CD14-positive monocyte (primary cell): ENCODE measurements at regions not wholly inside any gene's neighbourhood (a gene's known extent, or its start where the extent isn't known, plus 50 kb on each side); places are given as distances from the start of the nearest gene placed in this dataset.

Source experiments
- DNase-seq, 3 donors: peaks; one replicate each; pipeline ENCODE4 v3.0.0-alpha.2; 2011 to 2022
- H2AFZ ChIP-seq: 2 replicates; pipeline ENCODE4 v1.6.0; 2012; ENCODE audit warnings: mild to moderate bottlenecking, low read depth, low read length, inconsistent platforms; ENCODE audit not compliant: insufficient read depth, poor library complexity, severe bottlenecking
- H3K27ac ChIP-seq, 2 donors: 1 replicate in 1 of 2; 2 replicates in 1 of 2; pipeline ENCODE4 v1.5.1; 2012 to 2013; ENCODE audit warnings: low read length in 2 of 2, control low read depth in 1 of 2, inconsistent platforms in 1 of 2, low read depth in 1 of 2, mild to moderate bottlenecking in 1 of 2
- H3K27me3 ChIP-seq, 2 donors: one replicate each; pipeline versions ENCODE4 v1.6.0 to v1.6.1; 2011 to 2013; ENCODE audit warnings: low read length in 2 of 2; ENCODE audit not compliant: control insufficient read depth in 2 of 2, insufficient read depth in 2 of 2
- H3K36me3 ChIP-seq, 2 donors: replicated peaks in 1 of 2; 1 replicate in 1 of 2; 2 replicates in 1 of 2; pipeline versions ENCODE4 v1.5.1 to v1.6.1; 2012 to 2013; ENCODE audit warnings: low read length in 2 of 2, control low read depth in 1 of 2, inconsistent platforms in 1 of 2, mild to moderate bottlenecking in 1 of 2; ENCODE audit not compliant: insufficient read depth in 2 of 2, control insufficient read depth in 1 of 2
- H3K4me1 ChIP-seq, 2 donors: 1 replicate in 1 of 2; 2 replicates in 1 of 2; pipeline versions ENCODE4 v1.5.1 to v1.6.1; 2012 to 2013; ENCODE audit warnings: low read length in 2 of 2, control low read depth in 1 of 2, inconsistent platforms in 1 of 2, mild to moderate bottlenecking in 1 of 2, moderate library complexity in 1 of 2; ENCODE audit not compliant: insufficient read depth in 2 of 2, control insufficient read depth in 1 of 2
- H3K4me2 ChIP-seq: replicated peaks from 2 replicates; pipeline ENCODE3; 2012; ENCODE audit warnings: low read length, moderate library complexity, mild to moderate bottlenecking; ENCODE audit not compliant: poor library complexity, severe bottlenecking; ENCODE audit errors: extremely low read depth
- H3K4me3 ChIP-seq, 3 experiments: fragments of 200-600 bp in 1 of 3; sonication (generic) in 1 of 3; replicated peaks in 1 of 3; 1 replicate in 2 of 3; 2 replicates in 1 of 3; pipeline ENCODE4 v1.5.1; 2011 to 2013; ENCODE audit warnings: low read length in 3 of 3, mild to moderate bottlenecking in 3 of 3, control low read depth in 2 of 3, low read depth in 2 of 3, inconsistent platforms in 1 of 3, moderate library complexity in 1 of 3
- H3K79me2 ChIP-seq: 2 replicates; pipeline ENCODE4 v1.6.0; 2012; ENCODE audit warnings: mild to moderate bottlenecking, control low read depth, inconsistent platforms, low read length, moderate library complexity; ENCODE audit not compliant: insufficient read depth
- H3K9ac ChIP-seq: 2 replicates; pipeline ENCODE4 v1.6.0; 2017; ENCODE audit warnings: low read length, mild to moderate bottlenecking; ENCODE audit not compliant: insufficient read depth, poor library complexity, severe bottlenecking
- H3K9me3 ChIP-seq, 2 donors: replicated peaks in 1 of 2; 1 replicate in 1 of 2; 2 replicates in 1 of 2; pipeline versions ENCODE4 v1.5.1 to v1.6.1; 2012 to 2013; ENCODE audit warnings: low read length in 2 of 2, control low read depth in 1 of 2; ENCODE audit not compliant: control insufficient read depth in 1 of 2, insufficient read depth in 1 of 2
- H4K20me1 ChIP-seq: 2 replicates; pipeline ENCODE4 v1.6.0; 2012; ENCODE audit warnings: mild to moderate bottlenecking, low read length, control low read depth, moderate library complexity; ENCODE audit not compliant: insufficient read depth
- H3K27ac Mint-ChIP-seq, 7 donors: one replicate each; pipeline ENCODE4 v1.8.0; 2020; ENCODE audit warnings: mild to moderate bottlenecking in 7 of 7, mixed read lengths in 7 of 7, moderate library complexity in 6 of 7, inconsistent platforms in 2 of 7
- H3K27me3 Mint-ChIP-seq, 3 donors: one replicate each; pipeline ENCODE4 v1.8.0; 2021 to 2022; ENCODE audit warnings: low read depth in 3 of 3, mild to moderate bottlenecking in 3 of 3, mixed read lengths in 3 of 3, moderate library complexity in 3 of 3, inconsistent platforms in 1 of 3
- H3K36me3 Mint-ChIP-seq, 2 donors: one replicate each; pipeline ENCODE4 v1.8.0; 2020; ENCODE audit warnings: mixed read lengths in 2 of 2, inconsistent platforms in 1 of 2, mild to moderate bottlenecking in 1 of 2
- H3K4me1 Mint-ChIP-seq: one replicate; pipeline ENCODE4 v1.8.0; 2020; ENCODE audit warnings: mild to moderate bottlenecking, mixed read lengths
- H3K4me3 Mint-ChIP-seq, 2 donors: one replicate each; pipeline ENCODE4 v1.8.0; 2020; ENCODE audit warnings: mild to moderate bottlenecking in 2 of 2, mixed read lengths in 2 of 2, moderate library complexity in 1 of 2
- H3K9me3 Mint-ChIP-seq, 7 donors: one replicate each; pipeline ENCODE4 v1.8.0; 2020 to 2022; ENCODE audit warnings: mixed read lengths in 7 of 7, mild to moderate bottlenecking in 6 of 7, moderate library complexity in 6 of 7, inconsistent platforms in 2 of 7
- WGBS: methylation state at CpG from one replicate; pipeline ENCODE4 v1.1.5; 2013; ENCODE audit warnings: missing lambda C conversion rate; ENCODE audit not compliant: insufficient coverage; 5-methylcytosine and 5-hydroxymethylcytosine counted together
- intact Hi-C, 2 donors: fragments of 100-400 bp; cut with micrococcal nuclease; formaldehyde crosslinking; loops; one replicate each; pipeline versions ENCODE4 v1.15.0 to v1.15.1; 2023
- TF ChIP-seq, protein P1 (sequence below): fragments of 200-600 bp; IDR thresholded peaks from one replicate; pipeline ENCODE4 v1.8.0; 2022; ENCODE audit warnings: antibody characterized with exemption, mild to moderate bottlenecking

GRCh38 chr16:51797669-51798259 is 646.7 kb upstream of the SALL1 start:
- no peak overlapping the region for H3K4me3 Mint-ChIP-seq
- peaks cover 0 to 7% (median 2%) of the 10 kb centered on the region in 7 donors for H3K9me3 Mint-ChIP-seq
- Histone ChIP-seq H3K4me1 (no peaks in the 10 kb centered on the region), H2AFZ (no peak overlapping the region), H3K79me2 (no peaks in the 10 kb centered on the region), H3K36me3 (no peaks in the 10 kb centered on the region), H3K9ac (no peak overlapping the region), H3K27me3 (no peaks in the 10 kb centered on the region), H4K20me1 (no peaks in the 10 kb centered on the region), H3K4me2 (no peak overlapping the region), H3K4me3 (no peak overlapping the region), H3K9me3 (no peaks in the 10 kb centered on the region), H3K27ac (no peak overlapping the region)
- intact Hi-C loops = no loop called here
- H3K27me3 Mint-ChIP-seq = no peaks in the 10 kb centered on the region
- TF ChIP-seq, protein P1, sequence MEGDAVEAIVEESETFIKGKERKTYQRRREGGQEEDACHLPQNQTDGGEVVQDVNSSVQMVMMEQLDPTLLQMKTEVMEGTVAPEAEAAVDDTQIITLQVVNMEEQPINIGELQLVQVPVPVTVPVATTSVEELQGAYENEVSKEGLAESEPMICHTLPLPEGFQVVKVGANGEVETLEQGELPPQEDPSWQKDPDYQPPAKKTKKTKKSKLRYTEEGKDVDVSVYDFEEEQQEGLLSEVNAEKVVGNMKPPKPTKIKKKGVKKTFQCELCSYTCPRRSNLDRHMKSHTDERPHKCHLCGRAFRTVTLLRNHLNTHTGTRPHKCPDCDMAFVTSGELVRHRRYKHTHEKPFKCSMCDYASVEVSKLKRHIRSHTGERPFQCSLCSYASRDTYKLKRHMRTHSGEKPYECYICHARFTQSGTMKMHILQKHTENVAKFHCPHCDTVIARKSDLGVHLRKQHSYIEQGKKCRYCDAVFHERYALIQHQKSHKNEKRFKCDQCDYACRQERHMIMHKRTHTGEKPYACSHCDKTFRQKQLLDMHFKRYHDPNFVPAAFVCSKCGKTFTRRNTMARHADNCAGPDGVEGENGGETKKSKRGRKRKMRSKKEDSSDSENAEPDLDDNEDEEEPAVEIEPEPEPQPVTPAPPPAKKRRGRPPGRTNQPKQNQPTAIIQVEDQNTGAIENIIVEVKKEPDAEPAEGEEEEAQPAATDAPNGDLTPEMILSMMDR = no peak
- 69% methylated on average over 2 of the region's 6 CpGs for WGBS
- no peak overlapping the region for H3K27ac Mint-ChIP-seq
- no peaks in the 10 kb centered on the region for H3K36me3 Mint-ChIP-seq
- no peak for DNase-seq
- no peaks in the 10 kb centered on the region for H3K4me1 Mint-ChIP-seq

DNA sequence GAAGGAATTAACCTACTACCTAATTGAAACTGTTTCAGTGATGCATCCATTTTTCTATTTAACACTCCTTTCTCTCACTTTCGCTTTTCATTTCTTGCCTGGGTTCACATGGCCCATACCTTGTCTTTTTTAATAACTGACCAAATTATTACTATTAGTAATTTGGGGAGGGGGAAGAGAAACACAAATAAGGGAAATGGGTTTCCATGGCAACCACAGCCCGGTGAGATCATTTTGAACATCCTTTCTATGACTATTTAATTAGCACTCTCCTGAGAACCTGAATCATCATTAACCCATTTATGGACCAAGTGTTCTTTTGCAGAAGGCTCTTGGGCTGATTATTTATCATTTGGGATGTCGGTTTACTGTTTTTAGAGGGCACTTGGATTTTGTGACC is 628.2 kb upstream of the SALL1 start:
- H3K9ac ChIP-seq = no peak overlapping the region
- no peaks in the 10 kb centered on the region for H3K36me3 Mint-ChIP-seq
- H4K20me1 ChIP-seq = no peaks in the 10 kb centered on the region
- H2AFZ ChIP-seq = no peak overlapping the region
- no peaks in the 10 kb centered on the region for H3K4me1 ChIP-seq
- no peak overlapping the region for H3K27ac ChIP-seq
- H3K27ac Mint-ChIP-seq = no peak overlapping the region
- H3K79me2 ChIP-seq = no peaks in the 10 kb centered on the region
- WGBS = no CpG with 5 or more reads among the region's 3 CpGs
- DNase-seq = no peak
- TF ChIP-seq, protein P1 = no peak
- no peaks in the 10 kb centered on the region for H3K36me3 ChIP-seq
- H3K9me3 ChIP-seq = no peaks in the 10 kb centered on the region
- H3K4me2 ChIP-seq = no peak overlapping the region
- peaks cover 0 to 6% (median 0%) of the 10 kb centered on the region in 7 donors for H3K9me3 Mint-ChIP-seq
- intact Hi-C loops = no loop called here
- peaks cover 0 to 1% (median 0%) of the 10 kb centered on the region in 3 donors for H3K27me3 Mint-ChIP-seq
- no peaks in the 10 kb centered on the region for H3K4me1 Mint-ChIP-seq
- no peak overlapping the region for H3K4me3 Mint-ChIP-seq
- H3K4me3 ChIP-seq = no peak overlapping the region
- H3K27me3 ChIP-seq = no peaks in the 10 kb centered on the region
